Keratinocyte (primary cell): ENCODE measurements at regions not wholly inside any gene's neighbourhood (a gene's known extent, or its start where the extent isn't known, plus 50 kb on each side); places are given as distances from the start of the nearest gene placed in this dataset.

Experiments
- DNase-seq: peaks from one replicate; pipeline ENCODE4 v3.0.0-alpha.2; 2011; ENCODE audit warnings: low read depth, missing footprints, low spot score
- FAIRE-seq: peaks from 2 replicates; lab custom pipeline; 2011; peaks lifted over from hg19 to GRCh38; lab: Jason Lieb, UNC
- H2AFZ ChIP-seq: 2 replicates; pipeline ENCODE4 v1.6.0; 2012; ENCODE audit warnings: low read length, control low read depth, inconsistent platforms; ENCODE audit not compliant: control insufficient read depth
- H3K27ac ChIP-seq: 2 replicates; pipeline ENCODE4 v1.5.1; 2011; ENCODE audit warnings: low read length; ENCODE audit not compliant: control insufficient read depth, insufficient read depth
- H3K27me3 ChIP-seq: 3 replicates; pipeline ENCODE4 v1.6.0; 2011; ENCODE audit warnings: low read length; ENCODE audit not compliant: control insufficient read depth, insufficient read depth; ENCODE audit errors: extremely low read depth
- H3K36me3 ChIP-seq, 2 experiments: 2 replicates in 1 of 2; 3 replicates in 1 of 2; pipeline ENCODE4 v1.5.1; 2011; ENCODE audit warnings: low read length in 2 of 2, mild to moderate bottlenecking in 1 of 2; ENCODE audit not compliant: control insufficient read depth in 2 of 2, insufficient read depth in 2 of 2; ENCODE audit errors: extremely low read depth in 1 of 2
- H3K4me1 ChIP-seq: 3 replicates; pipeline ENCODE4 v1.5.1; 2011; ENCODE audit warnings: low read length; ENCODE audit not compliant: control insufficient read depth, insufficient read depth; ENCODE audit errors: extremely low read depth
- H3K4me2 ChIP-seq: 3 replicates; pipeline ENCODE4 v1.6.0; 2011; ENCODE audit warnings: low read depth, low read length; ENCODE audit not compliant: control insufficient read depth, insufficient read depth; ENCODE audit errors: extremely low read depth
- H3K4me3 ChIP-seq, 3 experiments: fragments of 200-600 bp in 1 of 3; sonication (generic) in 1 of 3; 2 replicates in 2 of 3; 3 replicates in 1 of 3; pipeline ENCODE4 v1.5.1; 2011 to 2016; ENCODE audit warnings: low read length in 3 of 3, mild to moderate bottlenecking in 3 of 3, control low read depth in 2 of 3, inconsistent platforms in 1 of 3, low read depth in 1 of 3, mixed read lengths in 1 of 3, mixed run types in 1 of 3, moderate library complexity in 1 of 3; ENCODE audit not compliant: control insufficient read depth in 2 of 3, insufficient read depth in 2 of 3; ENCODE audit errors: extremely low read depth in 1 of 3
- H3K79me2 ChIP-seq: 2 replicates; pipeline ENCODE4 v1.6.0; 2012; ENCODE audit warnings: low read length; ENCODE audit not compliant: control insufficient read depth, insufficient read depth
- H3K9ac ChIP-seq: 3 replicates; pipeline ENCODE4 v1.6.0; 2011; ENCODE audit warnings: low read length; ENCODE audit not compliant: control insufficient read depth, insufficient read depth; ENCODE audit errors: extremely low read depth
- H3K9me1 ChIP-seq: 3 replicates; pipeline ENCODE4 v1.6.0; 2011; ENCODE audit warnings: low read length; ENCODE audit not compliant: control insufficient read depth, insufficient read depth; ENCODE audit errors: extremely low read depth
- H3K9me3 ChIP-seq: 2 replicates; pipeline ENCODE4 v1.5.1; 2012; ENCODE audit warnings: low read depth, low read length; ENCODE audit not compliant: control insufficient read depth
- H4K20me1 ChIP-seq: 3 replicates; pipeline ENCODE4 v1.6.0; 2011; ENCODE audit warnings: low read length; ENCODE audit not compliant: control insufficient read depth, insufficient read depth; ENCODE audit errors: extremely low read depth
- CTCF ChIP-seq, 3 experiments: IDR thresholded peaks in 1 of 3; conservative IDR thresholded peaks in 1 of 3; optimal IDR thresholded peaks in 1 of 3; 2 replicates in 2 of 3; 3 replicates in 1 of 3; pipeline versions ENCODE3 to v1.5.1; 2011; ENCODE audit warnings: low read length in 3 of 3, mild to moderate bottlenecking in 3 of 3, moderate library complexity in 2 of 3, control low read depth in 1 of 3, inconsistent platforms in 1 of 3; ENCODE audit not compliant: insufficient read depth in 2 of 3; ENCODE audit errors: extremely low read depth in 1 of 3
- EZH2 ChIP-seq: IDR thresholded peaks from one replicate; pipeline ENCODE4 v1.6.1; 2012; ENCODE audit warnings: inconsistent platforms, mild to moderate bottlenecking, low read length, moderate library complexity
- dilution Hi-C: fragments of 300-500 bp; cut with MboI; formaldehyde crosslinking; loops from one replicate; pipeline ENCODE4 v1.7.0; 2020; ENCODE audit warnings: low sequenced_read_pairs; ENCODE audit not compliant: extremely low pct_ligation_motif_present

- H3K4me3 ChIP-seq = no peak overlapping the region
- FAIRE-seq (no peak), DNase-seq (no peak)
- H3K27ac ChIP-seq = no peak overlapping the region
- TF ChIP-seq EZH2 (no peak), CTCF (optimal IDR thresholded peaks at IDR 0.05 in 1 of 3, IDR thresholded peaks at IDR 0.05 in 1 of 3, conservative IDR thresholded peaks at IDR 0.05 in 1 of 3; ENCODE audit: extremely low read depth in 1 of 3, insufficient read depth in 2 of 3, low read length in 3 of 3) (no peak)
- dilution Hi-C loops = no loop called here
- H3K9me3 ChIP-seq = no peaks in the 10 kb centered on the region
- H3K27me3 ChIP-seq = no peaks in the 10 kb centered on the region
- H3K9ac ChIP-seq = no peak overlapping the region
- H4K20me1 ChIP-seq = no peaks in the 10 kb centered on the region
- H3K4me1 ChIP-seq = no peaks in the 10 kb centered on the region
- no peak overlapping the region for H3K4me2 ChIP-seq
- H3K36me3 ChIP-seq = no peaks in the 10 kb centered on the region
- H3K9me1 ChIP-seq = no peaks in the 10 kb centered on the region
- no peak overlapping the region for H2AFZ ChIP-seq
- no peaks in the 10 kb centered on the region for H3K79me2 ChIP-seq
These were observed 366.7 kb upstream of the TENM4 start for GRCh38 chr11:79807506-79807905.

- no peak overlapping the region for H3K27ac ChIP-seq
- no peaks in the 10 kb centered on the region for H4K20me1 ChIP-seq
- no peaks in the 10 kb centered on the region for H3K9me1 ChIP-seq
- H2AFZ ChIP-seq = no peak overlapping the region
- H3K4me1 ChIP-seq = peaks cover 16% of the 10 kb centered on the region
- dilution Hi-C loops = no loop called here
- TF ChIP-seq CTCF (optimal IDR thresholded peaks at IDR 0.05 in 1 of 3, IDR thresholded peaks at IDR 0.05 in 1 of 3, conservative IDR thresholded peaks at IDR 0.05 in 1 of 3; ENCODE audit: extremely low read depth in 1 of 3, insufficient read depth in 2 of 3, low read length in 3 of 3) (no peak), EZH2 (no peak)
- no peaks in the 10 kb centered on the region for H3K9me3 ChIP-seq
- H3K36me3 ChIP-seq = no peaks in the 10 kb centered on the region
- H3K4me2 ChIP-seq = no peak overlapping the region
- no peaks in the 10 kb centered on the region for H3K79me2 ChIP-seq
- H3K27me3 ChIP-seq = no peaks in the 10 kb centered on the region
- H3K9ac ChIP-seq = no peak overlapping the region
- FAIRE-seq = no peak
- no peak for DNase-seq
- H3K4me3 ChIP-seq = no peak overlapping the region
These were observed 355.9 kb upstream of the TENM4 start for GRCh38 chr11:79796704-79797103.
